ENCODE measurements at regions not wholly inside any gene's neighbourhood (a gene's known extent, or its start where the extent isn't known, plus 50 kb on each side); places are given as distances from the start of the nearest gene placed in this dataset.
A peak's percentile ranks its signal among the peaks of the same experiment; 100 is the strongest.
"Not testable (repeated sequence)": the region's sequence is repeated elsewhere in the genome, so short reads cannot be mapped to it uniquely, and the experiment has no call there.

GRCh38 chr9:3658964-3659363 is 133.2 kb upstream of the RFX3 start:
- DNase-seq: no peak

GRCh38 chr9:3656224-3656623 is 130.4 kb upstream of the RFX3 start:
- no peak for DNase-seq

- no peak for DNase-seq
These were observed 125.3 kb upstream of the RFX3 start for GRCh38 chr9:3650994-3651622.

- no peak for DNase-seq
These were observed 123.0 kb upstream of the RFX3 start for GRCh38 chr9:3648722-3649246.

- DNase-seq: peak; percentile 7
These were observed 122.5 kb upstream of the RFX3 start for GRCh38 chr9:3648266-3648665.

- DNase-seq: no peak
These were observed 121.9 kb upstream of the RFX3 start for GRCh38 chr9:3647652-3648051.

GRCh38 chr9:3646226-3646625 is 120.4 kb upstream of the RFX3 start:
- DNase-seq: no peak

GRCh38 chr9:3642075-3642474 is 116.3 kb upstream of the RFX3 start:
- not testable (repeated sequence) for DNase-seq

- no peak for DNase-seq
These were observed 103.7 kb upstream of the RFX3 start for GRCh38 chr9:3629495-3629894.

- no peak for DNase-seq
These were observed 102.4 kb upstream of the RFX3 start for GRCh38 chr9:3628239-3628638.

GRCh38 chr9:3608011-3608410 is 82.2 kb upstream of the RFX3 start:
- no peak for DNase-seq

GRCh38 chr9:3600672-3601071 is 74.9 kb upstream of the RFX3 start:
- DNase-seq: no peak

- no peak for DNase-seq
These were observed 72.0 kb upstream of the RFX3 start for GRCh38 chr9:3597792-3598191.

GRCh38 chr9:3586066-3586465 is 60.3 kb upstream of the RFX3 start:
- no peak for DNase-seq

GRCh38 chr9:3585606-3586005 is 59.8 kb upstream of the RFX3 start:
- no peak for DNase-seq

GRCh38 chr9:3578786-3579185 is 53.0 kb upstream of the RFX3 start:
- peak; percentile 75 for DNase-seq

- DNase-seq: no peak
These were observed 50.5 kb upstream of the RFX3 start for GRCh38 chr9:3576328-3576727.

- DNase-seq: no peak
These were observed 50.0 kb upstream of the RFX3 start for GRCh38 chr9:3575821-3576220.
